Panc1 (cell line): ENCODE measurements at regions not wholly inside any gene's neighbourhood (a gene's known extent, or its start where the extent isn't known, plus 50 kb on each side); places are given as distances from the start of the nearest gene placed in this dataset.
A peak's percentile ranks its signal among the peaks of the same experiment; 100 is the strongest.

ENCODE experiments used
- ATAC-seq: fragments of 200-7000 bp; cut with Tn5 transposase; 2 replicates; pipeline ENCODE4 v1.9.1; 2020; ENCODE audit warnings: mild to moderate bottlenecking, moderate library complexity
- BruUV-seq: library from RNA; stranded (reverse); fragments of 400-500 nt; replicated peaks from 2 replicates; lab custom pipeline; 2021; lab: Mats Ljungman, UMichigan
- CTCF ChIA-PET: fragments of 300-600 bp; sonication (Branson Sonifier 250); formaldehyde crosslinking; loops from one replicate; lab custom pipeline; 2022; ENCODE audit warnings: antibody characterized with exemption; lab: Charles Lee
- POLR2A ChIA-PET: fragments of 300-600 bp; sonication (Branson Sonifier 250); formaldehyde crosslinking; loops from one replicate; lab custom pipeline; 2022; ENCODE audit warnings: antibody characterized with exemption; lab: Charles Lee
- DNase-seq: peaks from one replicate; pipeline ENCODE4 v3.0.0-alpha.2; 2010; ENCODE audit warnings: low read depth, low spot score
- H3K27ac ChIP-seq: 2 replicates; pipeline ENCODE4 v1.5.1; 2011; ENCODE audit warnings: mild to moderate bottlenecking, low read length, inconsistent platforms
- H3K27me3 ChIP-seq: fragments of 200-500 bp; sonication (Bioruptor generic); 2 replicates; pipeline ENCODE4 v1.6.0; 2014; ENCODE audit warnings: low read length, inconsistent platforms; ENCODE audit not compliant: control insufficient read depth, insufficient read depth
- H3K36me3 ChIP-seq: fragments of 200-500 bp; sonication (Bioruptor generic); 2 replicates; pipeline ENCODE4 v1.5.1; 2014; ENCODE audit warnings: inconsistent platforms, mild to moderate bottlenecking, low read length, moderate library complexity; ENCODE audit not compliant: control insufficient read depth, insufficient read depth
- H3K4me1 ChIP-seq: 2 replicates; pipeline ENCODE4 v1.5.1; 2011; ENCODE audit warnings: inconsistent platforms, mild to moderate bottlenecking, low read length, moderate library complexity; ENCODE audit not compliant: control insufficient read depth, insufficient read depth
- H3K4me3 ChIP-seq, 2 experiments: 2 replicates each; pipeline ENCODE4 v1.5.1; 2011 to 2012; ENCODE audit warnings: low read depth in 2 of 2, low read length in 2 of 2, mild to moderate bottlenecking in 2 of 2, inconsistent platforms in 1 of 2, moderate library complexity in 1 of 2
- H3K9me3 ChIP-seq: fragments of 200-500 bp; sonication (Bioruptor generic); 2 replicates; pipeline ENCODE4 v1.5.1; 2014; ENCODE audit warnings: low read depth, mild to moderate bottlenecking, inconsistent platforms, low read length, moderate library complexity; ENCODE audit not compliant: control insufficient read depth, insufficient read depth
- POLR2AphosphoS5 ChIP-seq: IDR thresholded peaks from 2 replicates; pipeline ENCODE4 v1.6.1; 2012; ENCODE audit warnings: mild to moderate bottlenecking, low read depth, low read length, moderate library complexity
- SIN3A ChIP-seq: IDR thresholded peaks from 2 replicates; pipeline ENCODE4 v1.6.1; 2012; ENCODE audit warnings: low read depth, mild to moderate bottlenecking, low read length, moderate library complexity, borderline replicate concordance; ENCODE audit not compliant: insufficient read depth
- TCF7L2 ChIP-seq: IDR thresholded peaks from 2 replicates; pipeline ENCODE4 v1.6.1; 2011; ENCODE audit warnings: mild to moderate bottlenecking, low read depth, low read length, inconsistent platforms
- in situ Hi-C: cut with HindIII; loops from 2 replicates; pipeline ENCODE4 v1.10.0; 2016; ENCODE audit warnings: low sequenced_read_pairs, low pct_unique_long_range_greater_than_20kb
- intact Hi-C: fragments of 100-400 bp; cut with micrococcal nuclease; formaldehyde crosslinking; loops from one replicate; pipeline ENCODE4 v1.10.0; 2022; ENCODE audit not compliant: unreplicated experiment
- TF ChIP-seq, protein P1 (sequence below): fragments of 450-650 bp; IDR thresholded peaks from 2 replicates; pipeline ENCODE4 v1.5.1; 2017; ENCODE audit warnings: mild to moderate bottlenecking
- TF ChIP-seq, protein P2 (sequence below), 2 experiments: IDR thresholded peaks; 2 replicates each; pipeline ENCODE4 v1.6.1; 2011 to 2012; ENCODE audit warnings: low read depth in 2 of 2, control low read depth in 1 of 2, low read length in 1 of 2, mild to moderate bottlenecking in 1 of 2, moderate library complexity in 1 of 2; ENCODE audit not compliant: insufficient read depth in 1 of 2

DNA sequence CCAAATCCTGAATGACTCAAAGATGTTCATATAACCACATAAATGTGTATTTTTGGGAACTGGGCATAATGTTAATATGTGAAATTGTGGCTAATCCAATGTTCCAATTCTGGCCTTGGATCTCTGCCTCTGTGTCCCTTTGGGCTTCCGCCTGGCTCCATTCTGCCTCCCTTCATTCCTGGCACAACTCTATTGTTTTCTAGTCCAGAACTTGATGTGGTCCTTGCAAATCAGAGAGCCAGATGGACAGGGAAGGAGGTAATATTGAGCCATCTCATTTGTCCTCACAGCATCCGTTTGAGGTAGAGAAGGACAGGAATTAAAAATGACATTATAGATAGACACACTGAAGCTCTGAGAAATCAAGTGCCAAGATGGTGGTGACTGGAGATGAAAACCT, 355.7 kb upstream of the TBL1XR1 start:
- Histone ChIP-seq H3K27me3 (no peaks in the 10 kb centered on the region), H3K4me3 (no peak overlapping the region), H3K9me3 (no peaks in the 10 kb centered on the region), H3K36me3 (no peaks in the 10 kb centered on the region), H3K27ac (peak overlapping the region; percentile 37; the same call in 1 of the 2 replicates), H3K4me1 (no peaks in the 10 kb centered on the region)
- no peak for DNase-seq
- TF ChIP-seq, protein P1, sequence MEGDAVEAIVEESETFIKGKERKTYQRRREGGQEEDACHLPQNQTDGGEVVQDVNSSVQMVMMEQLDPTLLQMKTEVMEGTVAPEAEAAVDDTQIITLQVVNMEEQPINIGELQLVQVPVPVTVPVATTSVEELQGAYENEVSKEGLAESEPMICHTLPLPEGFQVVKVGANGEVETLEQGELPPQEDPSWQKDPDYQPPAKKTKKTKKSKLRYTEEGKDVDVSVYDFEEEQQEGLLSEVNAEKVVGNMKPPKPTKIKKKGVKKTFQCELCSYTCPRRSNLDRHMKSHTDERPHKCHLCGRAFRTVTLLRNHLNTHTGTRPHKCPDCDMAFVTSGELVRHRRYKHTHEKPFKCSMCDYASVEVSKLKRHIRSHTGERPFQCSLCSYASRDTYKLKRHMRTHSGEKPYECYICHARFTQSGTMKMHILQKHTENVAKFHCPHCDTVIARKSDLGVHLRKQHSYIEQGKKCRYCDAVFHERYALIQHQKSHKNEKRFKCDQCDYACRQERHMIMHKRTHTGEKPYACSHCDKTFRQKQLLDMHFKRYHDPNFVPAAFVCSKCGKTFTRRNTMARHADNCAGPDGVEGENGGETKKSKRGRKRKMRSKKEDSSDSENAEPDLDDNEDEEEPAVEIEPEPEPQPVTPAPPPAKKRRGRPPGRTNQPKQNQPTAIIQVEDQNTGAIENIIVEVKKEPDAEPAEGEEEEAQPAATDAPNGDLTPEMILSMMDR: no peak
- TF ChIP-seq, protein P2, sequence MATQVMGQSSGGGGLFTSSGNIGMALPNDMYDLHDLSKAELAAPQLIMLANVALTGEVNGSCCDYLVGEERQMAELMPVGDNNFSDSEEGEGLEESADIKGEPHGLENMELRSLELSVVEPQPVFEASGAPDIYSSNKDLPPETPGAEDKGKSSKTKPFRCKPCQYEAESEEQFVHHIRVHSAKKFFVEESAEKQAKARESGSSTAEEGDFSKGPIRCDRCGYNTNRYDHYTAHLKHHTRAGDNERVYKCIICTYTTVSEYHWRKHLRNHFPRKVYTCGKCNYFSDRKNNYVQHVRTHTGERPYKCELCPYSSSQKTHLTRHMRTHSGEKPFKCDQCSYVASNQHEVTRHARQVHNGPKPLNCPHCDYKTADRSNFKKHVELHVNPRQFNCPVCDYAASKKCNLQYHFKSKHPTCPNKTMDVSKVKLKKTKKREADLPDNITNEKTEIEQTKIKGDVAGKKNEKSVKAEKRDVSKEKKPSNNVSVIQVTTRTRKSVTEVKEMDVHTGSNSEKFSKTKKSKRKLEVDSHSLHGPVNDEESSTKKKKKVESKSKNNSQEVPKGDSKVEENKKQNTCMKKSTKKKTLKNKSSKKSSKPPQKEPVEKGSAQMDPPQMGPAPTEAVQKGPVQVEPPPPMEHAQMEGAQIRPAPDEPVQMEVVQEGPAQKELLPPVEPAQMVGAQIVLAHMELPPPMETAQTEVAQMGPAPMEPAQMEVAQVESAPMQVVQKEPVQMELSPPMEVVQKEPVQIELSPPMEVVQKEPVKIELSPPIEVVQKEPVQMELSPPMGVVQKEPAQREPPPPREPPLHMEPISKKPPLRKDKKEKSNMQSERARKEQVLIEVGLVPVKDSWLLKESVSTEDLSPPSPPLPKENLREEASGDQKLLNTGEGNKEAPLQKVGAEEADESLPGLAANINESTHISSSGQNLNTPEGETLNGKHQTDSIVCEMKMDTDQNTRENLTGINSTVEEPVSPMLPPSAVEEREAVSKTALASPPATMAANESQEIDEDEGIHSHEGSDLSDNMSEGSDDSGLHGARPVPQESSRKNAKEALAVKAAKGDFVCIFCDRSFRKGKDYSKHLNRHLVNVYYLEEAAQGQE (IDR thresholded peaks at IDR 0.05; ENCODE audit: insufficient read depth in 1 of 2, low read depth in 2 of 2, low read length in 1 of 2): no peak
- TF ChIP-seq TCF7L2 (no peak), POLR2AphosphoS5 (no peak), SIN3A (no peak)
- intact Hi-C loops: no loop called here
- ATAC-seq: no peak
- BruUV-seq: no TSS peak
- in situ Hi-C loops: no loop called here
- ChIA-PET CTCF (no interaction called here), POLR2A (no interaction called here)

DNA sequence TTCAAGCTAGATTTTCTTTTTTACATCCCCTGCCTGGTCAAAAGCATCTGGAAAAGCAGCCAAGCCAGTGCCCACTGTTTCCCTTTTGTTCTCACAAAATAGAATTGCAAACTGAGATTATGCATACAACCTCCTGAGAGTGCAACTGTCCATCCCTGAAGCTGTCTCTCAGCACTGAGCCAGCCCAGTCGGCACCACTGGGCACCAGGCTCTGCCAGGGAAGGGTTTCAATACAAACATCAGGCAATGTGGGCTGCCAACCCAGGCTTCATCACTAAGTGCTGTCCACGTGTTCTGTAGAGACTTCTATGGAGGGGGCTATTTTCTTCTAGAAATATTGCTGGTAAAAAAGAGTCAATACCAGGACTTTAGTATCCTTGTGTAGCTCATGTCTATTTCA, 356.3 kb upstream of the TBL1XR1 start:
- POLR2A ChIA-PET: no interaction called here
- no peak for ATAC-seq

More for the DNA sequence above, 356.3 kb upstream of the TBL1XR1 start:
- TF ChIP-seq TCF7L2: no peak
- TF ChIP-seq, protein P1: no peak
- TF ChIP-seq SIN3A: no peak
- TF ChIP-seq POLR2AphosphoS5: no peak
- TF ChIP-seq, protein P2 (IDR thresholded peaks at IDR 0.05; ENCODE audit: insufficient read depth in 1 of 2, low read depth in 2 of 2, low read length in 1 of 2): no peak
- Histone ChIP-seq H3K4me1 (no peaks in the 10 kb centered on the region), H3K9me3 (no peaks in the 10 kb centered on the region), H3K27me3 (no peaks in the 10 kb centered on the region), H3K36me3 (no peaks in the 10 kb centered on the region), H3K4me3 (no peak overlapping the region), H3K27ac (no peak overlapping the region; the same call in 1 of the 2 replicates)
- intact Hi-C loops (no loop called here), in situ Hi-C loops (no loop called here)
- no TSS peak for BruUV-seq
- no peak for DNase-seq
- CTCF ChIA-PET: no interaction called here
